Spleen (tissue), 7 donors: ENCODE measurements at regions not wholly inside any gene's neighbourhood (a gene's known extent, or its start where the extent isn't known, plus 50 kb on each side); places are given as distances from the start of the nearest gene placed in this dataset.

ENCODE experiments used
- CTCF ChIP-seq, 11 experiments: fragments of 200-600 bp in 7 of 11; fragments of 450-650 bp in 4 of 11; sonication (generic) in 4 of 11; IDR thresholded peaks in 8 of 11; conservative IDR thresholded peaks in 3 of 11; 1 replicate in 7 of 11; 2 replicates in 4 of 11; pipeline versions ENCODE4 v1.4.0 to v1.8.0; 2016 to 2021; ENCODE audit warnings: antibody characterized with exemption in 11 of 11, inconsistent platforms in 4 of 11, mild to moderate bottlenecking in 1 of 11
- POLR2A ChIP-seq, 3 donors: fragments of 450-650 bp; IDR thresholded peaks; one replicate each; pipeline ENCODE4 v1.5.1; 2017; ENCODE audit warnings: antibody characterized with exemption in 3 of 3, mild to moderate bottlenecking in 1 of 3
- POLR2AphosphoS5 ChIP-seq, 3 donors: sonication (generic); formaldehyde crosslinking; IDR thresholded peaks; one replicate each; pipeline ENCODE4 v1.5.1; 2017; ENCODE audit warnings: antibody characterized with exemption in 3 of 3
- donor health status: DM: no; HTN: no; CAD: no; lungs with moderate emphysema.
- donor health status: DM: no; HTN: no; CAD: no.
- donor health status: DM: no; HTN: no; CAD: no.

GRCh38 chr18:51288582-51288981 lies 91.1 kb upstream of the MEX3C start:
- no peak for TF ChIP-seq CTCF (IDR thresholded peaks at IDR 0.05 in 8 of 11, conservative IDR thresholded peaks at IDR 0.05 in 3 of 11)
- TF ChIP-seq POLR2AphosphoS5 (IDR thresholded peaks at IDR 0.05) = no peak
- TF ChIP-seq POLR2A (IDR thresholded peaks at IDR 0.05) = no peak
